Neural cell (in vitro differentiated cells): ENCODE measurements at regions not wholly inside any gene's neighbourhood (a gene's known extent, or its start where the extent isn't known, plus 50 kb on each side); places are given as distances from the start of the nearest gene placed in this dataset.

Source experiments
- CTCF ChIP-seq: fragments of 450-650 bp; IDR thresholded peaks from 2 replicates; pipeline ENCODE4 v1.5.1; 2014; ENCODE audit warnings: antibody characterized with exemption, mild to moderate bottlenecking, moderate library complexity; ENCODE audit not compliant: poor library complexity, severe bottlenecking
- POLR2AphosphoS5 ChIP-seq: IDR thresholded peaks from 2 replicates; pipeline ENCODE4 v1.6.1; 2012

DNA sequence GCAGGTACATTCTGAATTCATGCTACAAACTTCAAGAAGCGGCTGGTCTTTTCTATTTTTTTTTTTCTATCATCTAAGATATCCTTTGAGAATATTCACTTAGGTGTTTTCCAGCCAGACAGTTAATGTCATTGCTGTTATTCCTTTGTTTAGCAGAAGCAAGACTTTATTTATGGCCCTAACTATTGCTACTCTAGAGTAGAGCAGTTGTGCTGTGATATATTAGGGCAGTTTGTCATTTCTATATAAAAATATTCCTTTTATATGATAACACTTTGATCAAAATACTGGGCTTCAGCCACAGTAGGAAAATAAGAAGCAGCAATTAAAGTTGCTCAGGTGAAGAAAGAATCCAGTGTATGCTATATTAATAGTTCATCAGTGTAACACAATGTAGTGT lies 959.3 kb downstream of the NCAM2 start:
- TF ChIP-seq CTCF = no peak
- TF ChIP-seq POLR2AphosphoS5 = no peak
